Psoas muscle (tissue), 7 donors: ENCODE measurements at regions not wholly inside any gene's neighbourhood (a gene's known extent, or its start where the extent isn't known, plus 50 kb on each side); places are given as distances from the start of the nearest gene placed in this dataset.
A peak's percentile ranks its signal among the peaks of the same experiment; 100 is the strongest.

ENCODE experiments used
- ATAC-seq, 4 donors: fragments of 200-7000 bp; cut with Tn5 transposase; one replicate each; pipeline ENCODE4 v1.9.1; 2020; ENCODE audit warnings: moderate library complexity in 3 of 4, mild to moderate bottlenecking in 2 of 4
- DNase-seq, 2 donors: peaks; one replicate each; pipeline ENCODE4 v3.0.0-alpha.2; 2020
- H3K27ac ChIP-seq: fragments of 200-600 bp; one replicate; pipeline ENCODE4 v1.8.0; 2022
- H3K27me3 ChIP-seq, 3 donors: fragments of 200-600 bp in 1 of 3; one replicate each; pipeline versions ENCODE4 v1.6.1 to v1.8.0; 2013 to 2022; ENCODE audit warnings: low read length in 2 of 3, mild to moderate bottlenecking in 2 of 3, moderate library complexity in 1 of 3; ENCODE audit not compliant: insufficient read depth in 3 of 3
- H3K36me3 ChIP-seq, 2 donors: fragments of 200-600 bp in 1 of 2; one replicate each; pipeline versions ENCODE4 v1.6.1 to v1.8.0; 2013 to 2022; ENCODE audit warnings: low read depth in 1 of 2, mild to moderate bottlenecking in 1 of 2, moderate library complexity in 1 of 2; ENCODE audit not compliant: insufficient read depth in 1 of 2
- H3K4me1 ChIP-seq: fragments of 200-600 bp; one replicate; pipeline ENCODE4 v1.8.0; 2022
- H3K4me3 ChIP-seq: fragments of 200-600 bp; one replicate; pipeline ENCODE4 v1.8.0; 2022; ENCODE audit warnings: mild to moderate bottlenecking
- H3K9me3 ChIP-seq: fragments of 200-600 bp; one replicate; pipeline ENCODE4 v1.8.0; 2022
- CTCF ChIP-seq: fragments of 200-600 bp; IDR thresholded peaks from one replicate; pipeline ENCODE4 v1.8.0; 2022; ENCODE audit warnings: antibody characterized with exemption
- WGBS, 3 donors: extraction: QIAGEN DNeasy Blood & Tissue Kit; methylation state at CpG; one replicate each; pipeline versions ENCODE4 v1.1.6 to v1.1.7; 2013; 5-methylcytosine and 5-hydroxymethylcytosine counted together
- intact Hi-C, 2 donors: fragments of 100-400 bp; cut with DNase I; formaldehyde crosslinking; loops; one replicate each; pipeline versions ENCODE4 v1.11.0 to v1.14.2; 2022
- donor health status: healthy with polysubstance abuse.
- donor health status: DM: no; HTN: no; CAD: no; lungs with moderate emphysema.
- donor health status: Bipolar disorder and iron deficiency.
- donor health status: healthy.
- donor health status: DM: yes; HTN: yes; CAD: no.
- donor health status: DM: no; HTN: no; CAD: no.
- donor health status: DM: yes; HTN: yes; CAD: no.

- Histone ChIP-seq H3K4me3 (no peak overlapping the region), H3K36me3 (no peaks in the 10 kb centered on the region), H3K27ac (no peak overlapping the region), H3K27me3 (peaks cover 0 to 27% (median 6%) of the 10 kb centered on the region in 3 donors), H3K4me1 (no peaks in the 10 kb centered on the region), H3K9me3 (no peaks in the 10 kb centered on the region)
- TF ChIP-seq CTCF = no peak
- DNase-seq (peak; percentile 2 to 28), ATAC-seq (no peak)
- intact Hi-C loops = no loop called here
- 77 to 83% (median 83%) methylated on average over 9 of the region's 9 CpGs for WGBS, 3 donors
Measured at GRCh38 chr21:43317959-43318358, 109.0 kb downstream of the SIK1 start.

- no peak for TF ChIP-seq CTCF
- H3K4me3 ChIP-seq = no peak overlapping the region
- ATAC-seq (no peak), DNase-seq (peak in 1 of 2 donors; percentile 2)
- intact Hi-C loops = no loop called here
- H3K27ac ChIP-seq = no peak overlapping the region
- peaks cover 0 to 27% (median 6%) of the 10 kb centered on the region in 3 donors for H3K27me3 ChIP-seq
- WGBS, 3 donors = 96 to 97% (median 97%) methylated on average over 11 of the region's 11 CpGs
- no peaks in the 10 kb centered on the region for H3K36me3 ChIP-seq
- H3K4me1 ChIP-seq = no peaks in the 10 kb centered on the region
- no peaks in the 10 kb centered on the region for H3K9me3 ChIP-seq
Measured at GRCh38 chr21:43317254-43317748, 109.6 kb downstream of the SIK1 start.

GRCh38 chr21:43316156-43316845 is 110.6 kb downstream of the SIK1 start:
- Histone ChIP-seq H3K4me1 (no peaks in the 10 kb centered on the region), H3K36me3 (no peaks in the 10 kb centered on the region), H3K9me3 (no peaks in the 10 kb centered on the region), H3K27me3 (peaks cover 0 to 27% (median 6%) of the 10 kb centered on the region in 3 donors), H3K4me3 (no peak overlapping the region), H3K27ac (no peak overlapping the region)
- TF ChIP-seq CTCF = no peak
- no peak for ATAC-seq
- intact Hi-C loops = no loop called here
- 74 to 81% (median 78%) methylated on average over 18 to 19 of the region's 19 CpGs for WGBS, 3 donors
- peak; percentile 8 to 49 for DNase-seq

- peaks cover 0 to 27% (median 6%) of the 10 kb centered on the region in 3 donors for H3K27me3 ChIP-seq
- peak; percentile 9 to 28 for DNase-seq
- no peak overlapping the region for H3K4me3 ChIP-seq
- intact Hi-C loops = no loop called here
- 72 to 80% (median 73%) methylated on average over 27 of the region's 27 CpGs for WGBS, 3 donors
- no peaks in the 10 kb centered on the region for H3K4me1 ChIP-seq
- H3K27ac ChIP-seq = no peak overlapping the region
- H3K9me3 ChIP-seq = no peaks in the 10 kb centered on the region
- no peak for TF ChIP-seq CTCF
- H3K36me3 ChIP-seq = no peaks in the 10 kb centered on the region
- no peak for ATAC-seq
Measured at GRCh38 chr21:43315244-43316137, 111.4 kb downstream of the SIK1 start.
